Neural progenitor cell (in vitro differentiated cells): ENCODE measurements at regions not wholly inside any gene's neighbourhood (a gene's known extent, or its start where the extent isn't known, plus 50 kb on each side); places are given as distances from the start of the nearest gene placed in this dataset.

Experiments used
- DNase-seq: peaks from one replicate; pipeline ENCODE4 v3.0.0-alpha.2; 2016; ENCODE audit warnings: low spot score
- H2AFZ ChIP-seq: fragments of 200-600 bp; sonication (generic); replicated peaks from 2 replicates; pipeline ENCODE4 v1.6.1; 2016; ENCODE audit warnings: antibody characterized with exemption
- H3F3A ChIP-seq: fragments of 200-600 bp; sonication (generic); 2 replicates; pipeline ENCODE4 v1.6.1; 2016; ENCODE audit warnings: antibody characterized with exemption, low read depth
- H3K27ac ChIP-seq: fragments of 200-600 bp; sonication (generic); 2 replicates; pipeline ENCODE4 v1.5.1; 2016; ENCODE audit warnings: mild to moderate bottlenecking
- H3K27me3 ChIP-seq: fragments of 200-600 bp; sonication (generic); 2 replicates; pipeline ENCODE4 v1.6.1; 2016; ENCODE audit warnings: mild to moderate bottlenecking, moderate library complexity
- H3K36me3 ChIP-seq: fragments of 200-600 bp; sonication (generic); 2 replicates; pipeline ENCODE4 v1.5.1; 2016
- H3K4me1 ChIP-seq: fragments of 200-600 bp; sonication (generic); 2 replicates; pipeline ENCODE4 v1.6.1; 2016; ENCODE audit warnings: mixed run types
- H3K4me2 ChIP-seq: fragments of 200-600 bp; sonication (generic); 2 replicates; pipeline ENCODE4 v1.6.1; 2016
- H3K4me3 ChIP-seq: fragments of 200-600 bp; sonication (generic); 2 replicates; pipeline ENCODE4 v1.5.1; 2016
- H3K79me2 ChIP-seq: fragments of 200-600 bp; sonication (generic); 2 replicates; pipeline ENCODE4 v1.6.1; 2016; ENCODE audit warnings: low read depth
- H3K9ac ChIP-seq: fragments of 200-600 bp; sonication (generic); 2 replicates; pipeline ENCODE4 v1.6.1; 2016
- H3K9me3 ChIP-seq: fragments of 200-600 bp; sonication (generic); 2 replicates; pipeline ENCODE4 v1.5.1; 2016; ENCODE audit warnings: low read depth
- H4K20me1 ChIP-seq: fragments of 200-600 bp; sonication (generic); 2 replicates; pipeline ENCODE4 v1.6.1; 2016; ENCODE audit warnings: low read depth
- H3K27ac Mint-ChIP-seq: 3 replicates; pipeline ENCODE4 v1.8.0; 2021; ENCODE audit warnings: mixed read lengths
- H3K27me3 Mint-ChIP-seq: 2 replicates; pipeline ENCODE4 v1.8.0; 2022; ENCODE audit warnings: low read depth, mild to moderate bottlenecking, inconsistent platforms, moderate library complexity, mixed read lengths; ENCODE audit not compliant: insufficient read depth
- H3K36me3 Mint-ChIP-seq: 3 replicates; pipeline ENCODE4 v1.8.0; 2021; ENCODE audit warnings: mixed read lengths
- H3K4me1 Mint-ChIP-seq: 3 replicates; pipeline ENCODE4 v1.8.0; 2021; ENCODE audit warnings: mixed read lengths
- H3K4me3 Mint-ChIP-seq: 3 replicates; pipeline ENCODE4 v1.8.0; 2021; ENCODE audit warnings: mild to moderate bottlenecking, moderate library complexity, mixed read lengths
- H3K9me3 Mint-ChIP-seq: 3 replicates; pipeline ENCODE4 v1.8.0; 2020; ENCODE audit warnings: mixed read lengths
- EZH2 ChIP-seq: fragments of 200-600 bp; sonication (generic); IDR thresholded peaks from 2 replicates; pipeline ENCODE4 v1.6.1; 2017; ENCODE audit warnings: antibody characterized with exemption, mild to moderate bottlenecking, moderate library complexity
- EZH2phosphoT487 ChIP-seq: fragments of 200-600 bp; sonication (generic); IDR thresholded peaks from 2 replicates; pipeline ENCODE4 v1.6.1; 2017; ENCODE audit warnings: antibody characterized with exemption
- TF ChIP-seq, protein P1 (sequence below): fragments of 200-600 bp; sonication (generic); IDR thresholded peaks from 2 replicates; pipeline ENCODE4 v1.5.1; 2017; ENCODE audit warnings: antibody characterized with exemption, mild to moderate bottlenecking

DNA sequence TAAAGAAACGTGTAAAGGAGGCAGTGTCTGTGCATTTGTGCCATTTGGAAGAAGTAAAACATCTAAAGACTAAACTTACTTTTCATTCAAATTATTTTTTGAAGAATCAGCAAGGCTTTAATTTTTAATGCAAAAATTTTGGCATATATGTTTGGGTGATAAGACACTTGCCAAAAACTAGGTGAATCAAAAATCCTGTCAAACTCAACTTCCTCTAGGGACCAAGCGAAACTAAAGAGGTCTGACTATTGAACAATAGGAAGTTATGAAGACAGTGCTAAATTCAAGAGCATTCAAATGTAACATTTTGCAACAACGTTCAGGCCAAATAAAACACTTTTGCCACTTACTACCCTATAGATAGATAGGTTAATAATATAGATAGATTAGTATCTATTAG lies 306.1 kb downstream of the NOL4 start:
- H3K27ac Mint-ChIP-seq = no peak overlapping the region

DNA sequence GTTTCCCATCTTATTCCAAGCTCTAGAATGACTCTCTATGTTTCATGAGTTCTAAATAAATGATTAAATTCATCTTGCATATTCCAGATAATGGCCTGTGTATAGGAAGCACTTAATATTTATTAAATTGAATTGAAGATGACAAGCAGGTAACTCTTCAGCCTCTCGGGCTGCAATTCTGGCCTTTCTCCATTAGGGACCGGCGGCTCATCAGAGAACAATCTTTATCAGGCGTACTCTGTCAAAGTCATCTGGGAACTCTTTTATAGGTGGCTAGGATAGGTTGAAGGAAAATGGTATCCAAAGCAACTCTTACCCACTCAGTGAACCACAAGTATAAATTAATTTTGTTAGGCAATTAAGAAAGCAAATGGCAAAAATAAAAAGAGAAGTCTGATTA lies 308.5 kb downstream of the NOL4 start:
- Mint-ChIP-seq H3K27ac (no peak overlapping the region), H3K36me3 (no peaks in the 10 kb centered on the region), H3K27me3 (no peaks in the 10 kb centered on the region), H3K4me1 (no peaks in the 10 kb centered on the region), H3K9me3 (no peaks in the 10 kb centered on the region), H3K4me3 (no peak overlapping the region)
- Histone ChIP-seq H3K4me2 (no peak overlapping the region), H4K20me1 (no peaks in the 10 kb centered on the region), H3K4me3 (no peak overlapping the region), H3K9me3 (no peaks in the 10 kb centered on the region), H3K4me1 (no peaks in the 10 kb centered on the region), H3K36me3 (no peaks in the 10 kb centered on the region), H3K27me3 (no peaks in the 10 kb centered on the region), H2AFZ (no peak overlapping the region), H3K79me2 (no peaks in the 10 kb centered on the region), H3F3A (no peaks in the 10 kb centered on the region), H3K27ac (no peak overlapping the region), H3K9ac (no peak overlapping the region)
- DNase-seq = peak; percentile 5
- TF ChIP-seq EZH2 = no peak
- TF ChIP-seq EZH2phosphoT487 = no peak
- TF ChIP-seq, protein P1, sequence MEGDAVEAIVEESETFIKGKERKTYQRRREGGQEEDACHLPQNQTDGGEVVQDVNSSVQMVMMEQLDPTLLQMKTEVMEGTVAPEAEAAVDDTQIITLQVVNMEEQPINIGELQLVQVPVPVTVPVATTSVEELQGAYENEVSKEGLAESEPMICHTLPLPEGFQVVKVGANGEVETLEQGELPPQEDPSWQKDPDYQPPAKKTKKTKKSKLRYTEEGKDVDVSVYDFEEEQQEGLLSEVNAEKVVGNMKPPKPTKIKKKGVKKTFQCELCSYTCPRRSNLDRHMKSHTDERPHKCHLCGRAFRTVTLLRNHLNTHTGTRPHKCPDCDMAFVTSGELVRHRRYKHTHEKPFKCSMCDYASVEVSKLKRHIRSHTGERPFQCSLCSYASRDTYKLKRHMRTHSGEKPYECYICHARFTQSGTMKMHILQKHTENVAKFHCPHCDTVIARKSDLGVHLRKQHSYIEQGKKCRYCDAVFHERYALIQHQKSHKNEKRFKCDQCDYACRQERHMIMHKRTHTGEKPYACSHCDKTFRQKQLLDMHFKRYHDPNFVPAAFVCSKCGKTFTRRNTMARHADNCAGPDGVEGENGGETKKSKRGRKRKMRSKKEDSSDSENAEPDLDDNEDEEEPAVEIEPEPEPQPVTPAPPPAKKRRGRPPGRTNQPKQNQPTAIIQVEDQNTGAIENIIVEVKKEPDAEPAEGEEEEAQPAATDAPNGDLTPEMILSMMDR = peak; percentile 33

More for the DNA sequence above, 306.1 kb downstream of the NOL4 start:
- Mint-ChIP-seq H3K4me3 (no peak overlapping the region), H3K36me3 (no peaks in the 10 kb centered on the region), H3K27me3 (no peaks in the 10 kb centered on the region), H3K4me1 (peaks cover under 1% of the 10 kb centered on the region), H3K9me3 (no peaks in the 10 kb centered on the region)
- no peak for TF ChIP-seq EZH2
- no peak for TF ChIP-seq EZH2phosphoT487
- TF ChIP-seq, protein P1 = no peak
- Histone ChIP-seq H2AFZ (no peak overlapping the region), H3K9ac (no peak overlapping the region), H3K4me1 (no peaks in the 10 kb centered on the region), H3K4me2 (no peak overlapping the region), H3K79me2 (no peaks in the 10 kb centered on the region), H3K4me3 (no peak overlapping the region), H3F3A (no peaks in the 10 kb centered on the region), H3K27me3 (no peaks in the 10 kb centered on the region), H3K27ac (no peak overlapping the region), H4K20me1 (no peaks in the 10 kb centered on the region), H3K36me3 (no peaks in the 10 kb centered on the region), H3K9me3 (no peaks in the 10 kb centered on the region)
- DNase-seq = no peak

DNA sequence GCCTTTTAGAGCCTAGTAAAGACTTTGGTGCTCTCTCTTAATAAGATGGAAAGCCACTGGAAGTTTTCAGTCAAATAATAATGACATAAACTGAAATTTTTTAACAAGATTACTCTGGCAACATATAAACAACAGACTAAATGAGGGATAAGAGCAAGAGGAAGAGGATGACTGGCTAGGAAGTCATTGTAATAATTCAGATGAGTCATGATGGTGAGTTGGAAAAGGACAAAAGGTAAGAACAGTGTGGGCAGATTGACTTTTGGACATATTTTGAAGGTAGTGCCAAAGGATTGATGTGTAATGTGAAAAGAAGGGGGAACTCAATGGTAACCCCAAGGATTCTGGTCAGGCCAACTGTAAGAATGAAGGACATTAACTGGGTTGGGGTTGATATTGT lies 310.3 kb downstream of the NOL4 start:
- H3K9me3 Mint-ChIP-seq = no peaks in the 10 kb centered on the region
- no peaks in the 10 kb centered on the region for H3K36me3 ChIP-seq
- H3K4me2 ChIP-seq = no peak overlapping the region
- no peak overlapping the region for H3K27ac Mint-ChIP-seq
- TF ChIP-seq EZH2 (no peak), EZH2phosphoT487 (no peak)
- TF ChIP-seq, protein P1 = no peak
- H3K27me3 Mint-ChIP-seq = no peaks in the 10 kb centered on the region
- H3K79me2 ChIP-seq = no peaks in the 10 kb centered on the region
- no peak overlapping the region for H3K9ac ChIP-seq
- H3K4me3 ChIP-seq = no peak overlapping the region
- no peak overlapping the region for H2AFZ ChIP-seq
- H3K4me1 ChIP-seq = no peaks in the 10 kb centered on the region
- H3F3A ChIP-seq = no peaks in the 10 kb centered on the region
- H3K36me3 Mint-ChIP-seq = no peaks in the 10 kb centered on the region
- no peaks in the 10 kb centered on the region for H4K20me1 ChIP-seq
- DNase-seq = no peak
- no peaks in the 10 kb centered on the region for H3K4me1 Mint-ChIP-seq
- no peaks in the 10 kb centered on the region for H3K27me3 ChIP-seq
- no peak overlapping the region for H3K27ac ChIP-seq
- no peaks in the 10 kb centered on the region for H3K9me3 ChIP-seq
- H3K4me3 Mint-ChIP-seq = no peak overlapping the region

DNA sequence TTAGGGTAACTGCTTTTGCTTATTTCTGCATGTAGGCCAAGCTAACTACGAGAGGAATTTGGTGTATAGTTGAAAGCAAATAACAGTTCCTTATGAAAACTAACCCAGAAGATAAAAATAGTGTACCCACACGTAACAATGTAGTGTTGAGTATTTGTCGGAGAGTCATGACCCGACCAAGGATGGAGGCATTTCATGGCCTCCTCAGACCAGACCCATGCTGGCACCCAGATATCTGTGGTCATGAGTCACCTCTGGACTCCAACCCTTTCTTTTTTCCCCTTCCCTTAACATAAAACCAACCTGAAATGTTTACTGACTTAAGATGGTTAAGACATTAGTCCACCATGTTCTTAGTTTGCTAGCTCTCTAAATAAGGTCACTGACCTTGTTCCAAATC lies 318.7 kb downstream of the NOL4 start:
- H3K36me3 ChIP-seq = no peaks in the 10 kb centered on the region
- no peaks in the 10 kb centered on the region for H3K27me3 ChIP-seq
- H3K4me2 ChIP-seq = no peak overlapping the region
- Mint-ChIP-seq H3K27ac (no peak overlapping the region), H3K4me3 (no peak overlapping the region), H3K27me3 (peaks cover 2% of the 10 kb centered on the region), H3K4me1 (no peaks in the 10 kb centered on the region), H3K9me3 (peaks cover 32% of the 10 kb centered on the region), H3K36me3 (no peaks in the 10 kb centered on the region)
- H3F3A ChIP-seq = no peaks in the 10 kb centered on the region
- H3K27ac ChIP-seq = no peak overlapping the region
- H3K79me2 ChIP-seq = no peaks in the 10 kb centered on the region
- TF ChIP-seq, protein P1 = no peak
- TF ChIP-seq EZH2 (no peak), EZH2phosphoT487 (no peak)
- H3K9me3 ChIP-seq = peaks cover 26% of the 10 kb centered on the region
- H3K9ac ChIP-seq = no peak overlapping the region
- H2AFZ ChIP-seq = no peak overlapping the region
- DNase-seq = no peak
- no peaks in the 10 kb centered on the region for H4K20me1 ChIP-seq
- H3K4me3 ChIP-seq = no peak overlapping the region
- H3K4me1 ChIP-seq = no peaks in the 10 kb centered on the region
